GM19025 (cell line): ENCODE measurements at regions not wholly inside any gene's neighbourhood (a gene's known extent, or its start where the extent isn't known, plus 50 kb on each side); places are given as distances from the start of the nearest gene placed in this dataset.

Source experiments
- ATAC-seq: cut with Tn5 transposase; IDR thresholded peaks from one replicate; pipeline ENCODE4 v1.9.1; 2021; ENCODE audit warnings: mild to moderate bottlenecking, low read depth, moderate library complexity; ENCODE audit not compliant: unreplicated experiment

DNA sequence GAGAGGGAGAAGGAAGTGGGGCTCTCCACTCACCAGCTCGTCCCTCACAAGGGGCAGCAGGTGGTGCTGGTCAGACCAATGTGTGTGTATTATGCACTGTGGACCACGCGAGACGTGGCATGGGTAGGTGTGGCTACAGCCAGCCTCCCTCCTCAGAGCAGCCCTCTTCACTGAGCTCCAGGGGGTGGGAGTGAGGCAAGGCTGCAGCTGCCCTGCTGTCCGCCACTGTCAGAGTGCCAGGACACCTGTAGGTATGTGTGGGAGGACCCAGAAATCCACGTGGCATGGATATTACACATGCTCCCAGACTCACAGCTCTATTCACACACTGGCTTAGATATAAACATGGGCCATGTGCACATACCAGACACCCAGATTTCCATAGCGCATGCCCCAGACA, 90.3 kb downstream of the VEGFA start:
- ATAC-seq: no peak

DNA sequence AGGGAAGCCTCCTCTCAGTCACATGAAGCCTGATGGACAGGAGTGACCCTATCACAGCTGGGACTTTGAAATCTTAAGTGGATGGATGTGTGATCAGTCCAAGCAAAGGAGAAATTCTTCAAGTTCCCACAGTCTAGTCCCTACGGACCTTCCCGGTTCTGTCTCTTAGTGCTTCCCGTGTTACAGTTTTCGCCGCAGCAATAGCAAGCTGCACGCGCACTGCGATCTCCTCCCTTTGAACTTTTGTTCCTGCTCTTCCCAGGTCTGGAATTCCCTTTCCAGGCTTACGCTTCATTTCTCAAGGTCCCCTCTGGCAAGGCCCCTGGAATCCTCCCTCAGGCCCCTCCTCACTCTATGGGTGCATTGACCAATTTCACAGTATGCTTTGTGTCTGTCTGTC, 89.2 kb downstream of the VEGFA start:
- no peak for ATAC-seq

DNA sequence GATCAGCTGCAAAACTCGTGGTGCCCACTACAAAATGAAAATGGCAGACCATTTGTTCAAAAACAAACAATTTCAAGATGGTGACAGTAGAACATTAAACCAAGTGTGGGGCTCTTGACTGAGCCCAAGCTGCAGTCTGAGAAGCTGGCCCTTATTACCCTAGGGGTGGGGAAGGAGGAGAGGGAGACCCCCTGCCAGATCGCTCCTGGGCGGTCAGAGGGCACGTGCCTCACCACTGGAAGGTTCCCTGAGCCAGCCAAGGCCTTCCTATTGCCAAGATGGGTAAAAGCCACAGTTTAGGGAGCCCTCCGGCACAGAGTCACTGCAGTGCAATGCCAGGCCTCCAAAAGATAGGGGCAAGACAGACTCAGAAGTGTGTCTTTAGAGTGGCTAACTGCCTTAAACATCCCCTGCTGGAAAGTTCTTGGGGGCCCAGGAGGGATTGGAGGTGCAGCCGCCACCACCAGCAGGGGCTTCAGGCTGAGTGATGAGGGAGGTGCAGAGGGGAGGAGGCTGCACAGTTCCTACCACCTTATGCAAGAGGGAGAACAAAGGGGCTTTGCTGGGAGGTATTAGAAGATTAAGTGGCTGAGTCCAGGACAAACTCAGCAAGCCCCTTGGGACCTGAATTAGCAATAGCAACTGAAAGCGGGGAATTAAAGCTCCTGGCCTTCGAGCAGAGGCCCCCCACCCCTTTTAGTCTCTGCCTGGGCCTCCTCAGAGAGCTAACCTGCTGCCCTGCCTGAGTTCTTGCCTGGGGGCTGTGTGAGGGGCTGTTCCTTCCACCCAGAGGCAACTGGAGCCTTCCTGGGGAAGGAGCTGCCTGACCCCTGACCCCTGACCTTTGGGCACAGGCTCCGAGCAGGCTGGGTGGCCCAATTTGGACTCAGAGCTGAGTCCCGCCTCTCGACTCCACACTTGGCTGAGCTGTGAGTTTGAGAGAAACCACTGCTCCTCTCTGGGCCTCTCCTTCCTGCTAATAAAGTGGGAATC, 88.4 kb downstream of the VEGFA start:
- no peak for ATAC-seq

DNA sequence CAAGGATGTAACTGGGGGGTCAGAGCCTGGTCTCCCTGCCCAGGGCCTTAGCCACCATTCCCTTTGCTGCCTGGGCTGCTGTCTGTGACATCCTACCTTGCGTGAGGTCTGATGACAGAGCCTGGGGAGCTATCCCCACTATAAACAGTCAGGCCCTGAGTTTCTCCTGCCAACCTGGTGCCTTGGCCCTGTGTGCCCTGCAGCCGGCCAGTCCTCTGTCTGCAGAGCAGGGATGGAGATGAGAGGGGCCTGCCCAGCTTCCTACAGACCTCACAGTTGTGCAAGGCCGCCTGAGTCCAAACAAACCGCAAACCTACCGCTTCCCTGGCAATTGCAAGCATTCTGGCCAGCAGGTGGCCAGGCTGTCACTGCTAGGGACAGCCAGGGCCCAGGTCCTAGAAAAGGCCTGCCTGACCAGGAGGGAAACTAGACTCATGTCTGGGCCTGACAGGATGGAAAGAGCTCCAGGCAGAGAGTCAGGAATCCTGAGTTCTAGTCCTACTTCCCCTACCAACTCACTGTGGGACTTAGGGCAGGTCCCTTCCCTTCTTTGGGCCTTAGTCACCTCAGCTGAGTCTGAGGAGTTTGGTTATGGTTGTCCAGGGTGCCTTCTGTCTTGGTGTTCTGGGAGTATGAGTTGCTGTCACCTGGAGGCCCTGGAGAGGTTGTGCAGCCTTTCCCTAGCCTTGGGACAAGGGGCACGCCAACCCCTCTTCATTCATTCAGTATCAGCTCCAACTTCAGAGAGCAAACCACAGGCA, 86.2 kb downstream of the VEGFA start:
- ATAC-seq: no peak

DNA sequence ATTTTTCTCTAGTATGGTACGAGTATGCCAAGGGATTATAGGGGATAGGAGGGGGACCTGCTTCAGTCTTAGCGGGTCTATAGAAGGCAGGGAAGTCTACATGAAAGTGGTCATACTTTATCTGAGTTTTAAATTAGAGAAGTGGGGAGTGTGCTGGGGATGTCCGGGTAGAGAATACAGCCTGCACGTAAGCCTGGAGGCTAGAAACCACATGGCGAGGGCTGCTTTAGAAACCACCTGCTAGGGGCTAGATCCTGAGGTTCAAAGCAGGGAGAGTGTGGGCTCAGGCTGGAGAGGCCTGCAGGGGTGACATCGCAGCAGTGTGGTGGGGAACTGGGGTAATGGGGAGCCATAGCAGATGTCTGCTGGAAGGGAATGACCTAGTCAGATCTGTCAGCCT, 85.2 kb downstream of the VEGFA start:
- no peak for ATAC-seq

DNA sequence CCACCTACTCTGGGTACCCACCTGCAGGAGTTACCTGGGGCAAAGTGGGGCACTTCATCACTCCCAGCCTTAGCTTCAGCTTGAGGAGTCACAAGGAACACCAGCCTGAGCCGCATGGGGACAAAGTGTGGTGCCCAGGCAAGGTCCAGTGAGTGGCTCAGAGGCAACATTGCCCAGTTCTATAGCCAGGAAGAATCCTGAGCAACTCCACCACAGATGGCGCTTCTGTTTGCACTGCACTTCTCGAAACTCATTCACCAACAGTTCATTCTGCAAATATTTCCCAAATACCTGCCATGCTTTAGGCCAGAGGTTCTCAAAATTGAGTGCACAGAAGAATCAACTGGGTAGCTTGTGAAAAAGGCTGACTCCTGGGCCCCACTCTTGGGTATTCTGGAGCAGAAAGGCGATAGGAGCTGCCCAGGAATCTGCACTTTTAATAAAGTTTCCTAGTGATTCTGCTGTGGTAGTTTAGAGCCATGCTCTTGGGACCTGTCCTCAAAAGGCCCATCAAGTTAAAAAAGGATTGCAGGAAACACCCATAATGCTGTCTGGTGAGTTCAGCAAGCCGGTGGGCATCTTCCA, 83.1 kb downstream of the VEGFA start:
- ATAC-seq: no peak

DNA sequence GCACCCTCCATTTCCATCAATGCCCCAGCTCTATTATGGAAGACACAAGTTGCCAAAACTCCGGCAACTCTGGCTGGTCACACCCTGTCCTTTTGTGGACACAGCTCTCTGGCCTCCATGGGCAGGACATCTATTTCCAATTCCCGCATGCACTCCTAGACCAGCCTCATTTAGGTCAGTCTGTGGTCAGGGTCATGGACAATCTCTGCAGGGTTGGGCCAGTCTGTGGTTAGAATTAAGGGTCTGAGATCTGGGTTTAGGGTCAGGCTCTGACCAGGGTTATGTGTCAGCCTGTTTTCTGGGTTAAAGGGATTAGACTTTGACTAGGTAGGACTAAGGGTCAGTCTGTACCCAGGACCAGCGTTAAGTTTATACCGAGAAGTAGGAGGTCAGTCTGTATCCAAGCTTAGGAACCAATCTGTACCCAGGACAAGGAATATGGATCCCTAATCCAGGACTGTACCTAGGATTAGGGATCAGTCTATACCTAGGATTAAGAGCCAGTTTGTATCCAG, 82.4 kb downstream of the VEGFA start:
- ATAC-seq: no peak

DNA sequence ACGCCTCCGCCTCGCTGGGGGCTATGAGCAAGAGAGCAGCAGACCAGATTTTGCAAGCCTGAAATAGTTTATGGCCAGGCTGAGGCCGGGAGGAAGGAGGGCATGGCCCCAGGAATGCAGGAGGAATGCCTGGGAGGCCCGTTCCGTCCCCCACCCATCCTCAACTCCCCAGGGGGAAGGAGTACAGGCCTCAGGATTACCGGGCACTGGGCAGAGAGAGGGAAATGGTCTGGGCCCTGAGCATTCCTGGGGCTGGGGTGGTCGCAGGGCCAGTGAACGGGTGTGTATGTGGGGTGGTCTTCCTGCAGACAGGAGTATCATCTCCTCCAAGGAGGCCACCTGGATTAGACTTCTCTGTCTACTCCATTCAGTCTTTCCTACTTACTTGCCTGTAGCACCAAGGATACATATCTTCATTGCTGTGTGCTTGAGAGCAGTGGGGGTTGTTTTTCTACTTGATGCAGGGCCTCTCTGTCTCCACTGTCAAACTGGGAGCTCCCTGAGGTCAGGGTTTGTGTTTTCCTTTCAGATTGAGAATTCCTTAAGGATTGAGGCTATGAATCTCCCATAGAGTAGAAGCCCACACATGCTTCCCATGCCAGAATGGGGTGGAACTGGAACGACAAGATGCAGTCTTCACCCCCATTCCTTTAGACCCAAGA, 81.3 kb downstream of the VEGFA start:
- no peak for ATAC-seq

DNA sequence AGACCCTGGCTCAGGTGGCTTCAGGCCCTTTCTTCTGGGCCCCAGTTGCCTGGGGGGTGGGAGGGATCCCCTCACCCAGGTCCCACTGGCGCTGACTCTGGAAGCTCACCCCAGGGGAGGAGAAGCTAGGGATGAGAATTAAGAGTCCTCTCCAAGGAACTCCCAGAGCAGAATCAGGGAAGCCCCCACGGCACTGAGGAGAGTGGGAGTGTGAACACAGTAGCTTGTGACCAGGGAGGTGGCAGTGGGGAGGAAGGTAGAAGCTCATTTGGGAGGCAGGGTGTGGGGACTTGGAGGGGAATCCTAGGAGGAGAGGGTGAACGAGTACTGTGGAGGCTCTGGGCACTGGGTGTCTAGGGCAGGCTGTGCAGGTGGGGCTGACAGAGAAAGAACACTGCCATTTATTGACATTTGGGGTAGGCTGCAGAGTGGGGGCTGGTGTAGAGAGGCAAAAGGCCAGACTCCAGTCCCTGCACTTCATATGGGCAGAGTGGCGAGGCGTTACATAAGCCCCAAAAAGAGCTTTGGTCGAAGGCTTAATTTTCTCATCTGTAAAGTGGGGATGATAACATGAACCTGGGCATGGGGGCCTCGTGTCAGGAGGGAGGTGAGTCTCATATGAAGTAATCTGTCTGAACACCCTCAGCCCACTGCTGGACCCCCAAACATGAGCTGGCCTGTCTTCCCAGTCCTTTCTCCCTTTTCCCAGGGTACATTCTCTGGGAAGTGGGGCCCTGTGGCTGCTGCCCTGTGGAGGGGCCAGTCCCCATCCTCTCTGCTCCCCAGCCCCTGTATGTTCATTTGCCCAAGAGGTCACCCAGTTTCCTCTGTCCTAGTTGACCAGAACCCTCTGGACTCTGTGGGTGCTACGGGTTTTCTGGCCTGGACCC, 80.5 kb downstream of the VEGFA start:
- no peak for ATAC-seq

DNA sequence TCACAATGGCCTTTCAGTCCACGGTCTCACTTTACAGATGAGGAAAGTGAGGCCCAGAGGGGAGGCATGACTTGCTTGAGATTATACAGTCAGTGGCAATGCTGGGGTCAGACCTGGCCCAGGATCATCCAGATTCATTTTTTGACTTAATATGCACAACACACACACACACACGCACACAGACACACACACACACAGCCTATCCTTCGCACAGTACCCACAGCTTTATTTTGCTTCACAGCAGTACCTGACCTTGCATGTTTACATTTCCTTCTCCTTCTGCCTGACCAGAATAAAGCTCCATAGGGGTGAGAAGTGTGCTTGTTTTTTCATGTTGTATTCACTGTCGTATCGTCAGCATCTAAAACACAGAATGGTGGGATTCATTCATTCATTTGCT, 79.8 kb downstream of the VEGFA start:
- ATAC-seq: no peak

DNA sequence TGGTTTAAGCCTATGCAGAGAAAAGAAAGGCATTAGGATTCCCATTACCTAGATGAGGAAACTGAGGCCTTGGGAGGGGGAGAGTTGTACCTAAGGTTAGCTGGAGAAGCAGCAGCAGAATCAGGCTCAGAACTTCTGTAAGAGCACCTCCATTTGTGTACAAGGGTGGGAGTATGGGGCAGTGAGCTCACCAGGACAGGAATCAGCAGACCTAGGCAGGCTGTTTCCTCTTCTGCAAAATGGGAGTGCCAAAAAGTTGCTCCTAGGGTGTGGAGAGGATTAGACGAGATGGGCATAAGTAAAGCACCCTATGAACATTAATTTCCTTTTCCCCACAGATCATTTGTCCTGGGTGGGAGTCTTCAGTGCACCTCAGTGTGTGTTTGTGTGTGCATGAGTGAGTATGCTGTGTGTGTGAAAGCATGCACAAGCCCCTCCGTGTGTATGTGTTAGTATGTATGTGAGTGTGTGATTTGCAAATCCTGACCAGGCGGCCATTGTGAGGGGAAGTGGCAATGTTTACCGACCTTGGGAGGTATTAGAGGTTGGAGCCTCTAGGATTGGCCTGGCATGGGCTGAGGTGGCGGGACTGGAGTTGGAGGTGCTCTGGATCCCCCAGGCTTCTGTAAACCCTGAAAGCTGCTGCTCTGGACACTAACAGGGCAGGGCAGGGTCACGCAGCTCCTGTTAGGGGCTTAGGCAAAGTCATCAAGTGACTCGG, 78.8 kb downstream of the VEGFA start:
- no peak for ATAC-seq

DNA sequence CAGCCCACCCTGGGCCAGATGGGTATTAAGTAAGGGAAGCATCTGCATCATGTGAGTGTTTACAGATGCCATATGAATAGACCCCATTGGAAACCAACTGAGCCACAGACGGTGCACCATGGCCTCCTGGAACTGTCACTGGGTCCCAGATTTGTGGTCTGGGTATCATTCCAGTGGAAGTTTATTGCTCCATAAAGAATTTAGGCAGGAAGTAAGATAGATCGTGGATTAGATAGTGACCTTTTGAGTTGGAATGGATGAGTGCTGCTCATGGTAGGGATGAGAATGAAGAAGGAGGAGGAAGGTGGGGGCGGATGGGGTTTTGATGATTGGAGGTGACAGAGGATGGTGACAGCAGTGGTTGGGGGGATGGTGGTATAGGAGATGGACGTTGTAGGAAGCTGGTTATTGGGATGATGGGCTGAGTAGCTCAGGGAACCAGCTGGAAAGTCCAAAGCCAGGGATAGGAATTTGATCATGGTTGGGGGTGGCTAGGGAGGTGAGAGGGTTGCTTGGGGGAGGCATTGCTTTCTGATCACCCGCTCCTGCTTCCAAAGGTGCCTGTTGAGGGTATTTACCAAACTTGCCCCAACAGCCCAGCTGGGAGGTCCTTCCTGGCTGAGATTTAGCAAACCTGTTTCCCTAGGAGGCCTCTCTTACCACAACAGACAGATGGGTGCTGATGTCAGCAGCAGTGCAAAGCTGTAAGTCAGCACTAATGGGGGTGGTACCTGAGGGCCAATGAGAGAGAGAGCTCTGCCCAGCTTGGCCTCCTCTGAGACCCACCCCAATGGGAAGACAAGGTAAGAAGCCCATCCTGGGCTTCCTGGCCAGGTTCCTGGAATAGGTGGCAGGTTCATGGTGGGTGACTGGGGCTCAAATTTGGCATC, 78.0 kb downstream of the VEGFA start:
- ATAC-seq: no peak

DNA sequence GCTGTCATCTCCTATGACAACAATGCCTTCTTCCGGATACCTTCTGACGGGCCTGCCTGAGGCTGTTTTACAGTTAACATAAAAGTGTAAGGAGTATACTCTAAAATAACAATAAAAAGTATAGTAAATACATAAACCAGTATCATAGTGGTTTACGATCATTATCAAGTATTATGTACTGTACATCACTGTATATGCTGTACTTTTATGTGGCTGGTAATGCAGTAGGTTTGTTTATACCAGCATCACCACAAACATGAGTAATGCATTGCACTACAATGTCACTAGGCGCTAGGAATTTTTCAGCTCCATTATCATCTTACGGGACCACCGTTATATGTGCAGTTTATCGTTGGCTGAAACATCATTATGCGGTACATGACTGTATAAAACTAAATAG, 76.5 kb downstream of the VEGFA start:
- ATAC-seq: no peak

DNA sequence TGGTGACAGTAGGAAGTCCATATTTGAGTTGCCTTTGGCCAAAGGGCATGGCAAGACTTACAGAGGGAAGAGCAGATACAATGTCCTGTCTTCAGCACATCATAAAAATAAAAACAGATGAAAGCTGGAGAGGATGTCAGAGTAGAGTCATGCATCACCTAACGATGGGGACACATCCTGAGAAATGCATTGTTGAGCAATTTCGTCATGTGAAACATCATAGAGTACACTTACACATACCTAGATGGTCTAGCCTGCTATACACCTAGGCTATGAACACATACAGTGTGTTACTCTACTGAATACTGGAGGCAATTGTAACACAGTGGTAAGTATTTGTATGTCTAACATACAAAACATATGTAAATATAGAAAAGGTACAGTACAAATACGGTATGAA, 75.6 kb downstream of the VEGFA start:
- ATAC-seq: no peak

DNA sequence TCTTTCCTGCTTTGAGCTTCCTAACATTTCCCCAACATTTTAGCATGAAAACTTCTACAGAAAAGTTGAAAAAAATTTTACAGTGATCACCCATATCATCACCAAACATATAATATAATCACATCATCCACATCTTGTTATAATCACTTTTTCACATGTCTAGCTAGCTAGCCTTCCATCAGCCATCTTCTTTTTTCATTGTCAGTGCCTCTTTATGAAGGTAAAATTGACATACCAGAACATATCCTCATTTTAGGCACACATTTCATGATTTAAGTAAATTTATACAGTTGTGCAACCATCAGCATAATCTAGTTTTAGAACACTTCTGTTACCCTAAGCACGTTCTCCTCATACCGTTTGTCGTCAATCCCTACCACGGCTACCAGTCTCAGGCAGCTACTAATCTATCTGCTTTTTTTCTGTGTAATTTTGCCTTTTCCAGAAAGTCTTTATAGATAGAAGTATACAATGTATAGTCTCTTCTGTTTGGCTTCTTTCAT, 73.7 kb downstream of the VEGFA start:
- ATAC-seq: no peak

DNA sequence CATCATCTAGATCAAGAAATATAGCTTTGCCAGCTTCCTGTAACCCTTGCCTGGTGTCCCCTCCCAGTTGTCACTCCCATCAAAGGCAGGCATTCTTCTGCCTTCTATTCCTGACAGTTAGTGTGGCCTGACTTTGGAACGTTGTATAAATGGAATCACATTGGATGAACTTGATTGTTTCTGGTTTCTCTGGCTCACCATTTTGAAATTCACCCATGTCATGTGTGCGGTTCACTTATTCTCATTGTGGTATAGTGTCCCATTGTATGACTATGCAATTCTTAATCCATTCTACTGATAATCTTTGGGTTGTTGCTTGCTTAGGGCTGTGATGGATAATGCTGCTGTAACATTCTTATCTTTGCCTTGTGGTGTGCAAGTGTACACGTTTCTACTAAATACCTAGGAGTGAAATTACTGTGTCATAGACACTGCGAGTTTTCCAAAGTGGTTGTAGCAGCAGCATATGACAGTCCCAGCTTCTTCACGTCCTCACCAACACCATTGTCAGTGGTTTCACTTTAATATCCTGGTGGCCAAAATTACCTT, 73.2 kb downstream of the VEGFA start:
- ATAC-seq: no peak

DNA sequence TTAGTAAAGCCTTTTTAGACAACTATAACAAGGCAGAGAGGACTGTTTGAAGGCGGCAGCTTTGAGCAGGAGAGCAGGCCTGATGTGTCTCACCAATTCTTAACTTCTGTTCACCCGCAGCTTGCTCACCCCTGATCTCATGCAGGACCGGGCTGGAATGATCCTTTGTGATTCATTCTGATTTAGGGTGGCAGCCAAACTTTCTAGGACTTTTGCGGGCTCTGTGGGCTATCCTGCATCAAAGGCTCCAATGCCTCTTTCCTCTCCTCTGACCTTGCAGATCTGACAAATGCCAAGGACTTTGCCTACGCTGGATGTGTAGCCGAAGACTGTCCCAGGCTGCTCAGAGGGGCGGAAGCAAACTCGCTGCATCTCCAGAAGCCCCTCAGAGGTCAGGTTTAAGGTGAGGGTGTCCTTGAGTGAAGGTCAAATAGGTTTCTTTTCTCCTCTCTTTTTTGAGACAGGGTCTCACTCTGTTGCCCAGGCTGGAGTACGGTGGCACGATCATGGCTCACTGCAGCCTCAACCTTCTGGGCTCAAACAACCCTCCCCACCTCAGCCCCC, 72.3 kb downstream of the VEGFA start:
- ATAC-seq: no peak
